Right lobe of liver (tissue), 4 donors: ENCODE measurements at regions not wholly inside any gene's neighbourhood (a gene's known extent, or its start where the extent isn't known, plus 50 kb on each side); places are given as distances from the start of the nearest gene placed in this dataset.

Experiments used
- POLR2A ChIP-seq: fragments of 450-650 bp; IDR thresholded peaks from one replicate; pipeline ENCODE4 v1.6.1; 2017; ENCODE audit warnings: antibody characterized with exemption, mild to moderate bottlenecking
- TF ChIP-seq, protein P1 (sequence below), 4 donors: fragments of 200-600 bp in 3 of 4; fragments of 450-650 bp in 1 of 4; IDR thresholded peaks; one replicate each; pipeline versions ENCODE4 v1.5.1 to v1.8.0; 2016 to 2022; ENCODE audit warnings: antibody characterized with exemption in 4 of 4, mild to moderate bottlenecking in 2 of 4
- donor health status: DM: no; HTN: no; CAD: no.
- donor health status: DM: no; HTN: no; CAD: no.
- donor health status: DM: no; HTN: yes; CAD: no.

DNA sequence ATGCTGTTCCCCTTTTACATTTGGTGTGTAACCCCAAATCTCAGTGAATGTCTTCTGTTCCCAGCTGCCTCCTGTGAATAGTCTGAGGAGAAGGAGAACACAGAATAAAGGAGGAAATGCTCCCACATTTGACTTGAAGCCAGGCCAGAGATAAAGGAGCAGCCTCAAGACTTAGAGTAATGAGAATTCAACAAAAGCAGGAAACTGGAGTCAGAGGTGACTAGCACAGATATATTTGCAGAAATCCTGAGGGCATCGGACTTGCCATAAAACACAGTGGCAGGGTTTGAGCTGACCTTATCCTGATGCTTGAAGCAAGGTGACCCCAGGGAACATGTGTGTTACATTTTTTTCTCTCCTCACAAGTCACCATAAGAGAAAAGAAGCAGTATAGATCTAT is 291.4 kb upstream of the RND3 start:
- TF ChIP-seq, protein P1, sequence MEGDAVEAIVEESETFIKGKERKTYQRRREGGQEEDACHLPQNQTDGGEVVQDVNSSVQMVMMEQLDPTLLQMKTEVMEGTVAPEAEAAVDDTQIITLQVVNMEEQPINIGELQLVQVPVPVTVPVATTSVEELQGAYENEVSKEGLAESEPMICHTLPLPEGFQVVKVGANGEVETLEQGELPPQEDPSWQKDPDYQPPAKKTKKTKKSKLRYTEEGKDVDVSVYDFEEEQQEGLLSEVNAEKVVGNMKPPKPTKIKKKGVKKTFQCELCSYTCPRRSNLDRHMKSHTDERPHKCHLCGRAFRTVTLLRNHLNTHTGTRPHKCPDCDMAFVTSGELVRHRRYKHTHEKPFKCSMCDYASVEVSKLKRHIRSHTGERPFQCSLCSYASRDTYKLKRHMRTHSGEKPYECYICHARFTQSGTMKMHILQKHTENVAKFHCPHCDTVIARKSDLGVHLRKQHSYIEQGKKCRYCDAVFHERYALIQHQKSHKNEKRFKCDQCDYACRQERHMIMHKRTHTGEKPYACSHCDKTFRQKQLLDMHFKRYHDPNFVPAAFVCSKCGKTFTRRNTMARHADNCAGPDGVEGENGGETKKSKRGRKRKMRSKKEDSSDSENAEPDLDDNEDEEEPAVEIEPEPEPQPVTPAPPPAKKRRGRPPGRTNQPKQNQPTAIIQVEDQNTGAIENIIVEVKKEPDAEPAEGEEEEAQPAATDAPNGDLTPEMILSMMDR (IDR thresholded peaks at IDR 0.05) = no peak
- no peak for TF ChIP-seq POLR2A
